DOHH2 (cell line): ENCODE measurements at regions not wholly inside any gene's neighbourhood (a gene's known extent, or its start where the extent isn't known, plus 50 kb on each side); places are given as distances from the start of the nearest gene placed in this dataset.
"Not testable (repeated sequence)": the region's sequence is repeated elsewhere in the genome, so short reads cannot be mapped to it uniquely, and the experiment has no call there.

Experiments used
- H3F3A ChIP-seq: fragments of 200-600 bp; sonication (generic), shearing (Covaris generic); 2 replicates; pipeline ENCODE4 v1.6.0; 2016; ENCODE audit warnings: antibody characterized with exemption, mild to moderate bottlenecking; ENCODE audit not compliant: control insufficient read depth, insufficient read depth
- H3K27ac ChIP-seq: fragments of 200-600 bp; sonication (generic); 2 replicates; pipeline ENCODE4 v1.5.1; 2014; ENCODE audit warnings: low read depth, mild to moderate bottlenecking, low read length, moderate library complexity
- H3K27me3 ChIP-seq: fragments of 200-600 bp; sonication (generic); 2 replicates; pipeline ENCODE4 v1.6.1; 2014; ENCODE audit warnings: mild to moderate bottlenecking, low read length, mixed read lengths; ENCODE audit not compliant: control insufficient read depth
- H3K36me3 ChIP-seq: fragments of 200-600 bp; sonication (generic); 2 replicates; pipeline ENCODE4 v1.6.1; 2014; ENCODE audit warnings: mild to moderate bottlenecking, low read length, moderate library complexity, mixed read lengths; ENCODE audit not compliant: control insufficient read depth
- H3K4me1 ChIP-seq: fragments of 200-600 bp; sonication (generic); 2 replicates; pipeline ENCODE4 v1.6.1; 2014; ENCODE audit warnings: mild to moderate bottlenecking, low read length, mixed read lengths; ENCODE audit not compliant: control insufficient read depth
- H3K4me2 ChIP-seq: fragments of 200-600 bp; sonication (generic); 2 replicates; pipeline ENCODE4 v1.6.0; 2014; ENCODE audit warnings: mild to moderate bottlenecking, low read length, moderate library complexity
- H3K4me3 ChIP-seq: fragments of 200-600 bp; sonication (generic); 2 replicates; pipeline ENCODE4 v1.5.1; 2014; ENCODE audit warnings: mild to moderate bottlenecking, low read length, mixed read lengths
- H3K79me2 ChIP-seq: fragments of 200-600 bp; sonication (generic); 2 replicates; pipeline ENCODE4 v1.6.1; 2014; ENCODE audit warnings: mild to moderate bottlenecking, low read length, mixed read lengths; ENCODE audit not compliant: control insufficient read depth
- H3K9me2 ChIP-seq: fragments of 200-600 bp; sonication (generic); replicated peaks from 2 replicates; pipeline ENCODE4 v1.6.1; 2014; ENCODE audit warnings: mild to moderate bottlenecking, low read length, mixed read lengths; ENCODE audit not compliant: control insufficient read depth
- H3K9me3 ChIP-seq: fragments of 200-600 bp; sonication (generic); 2 replicates; pipeline ENCODE4 v1.6.1; 2014; ENCODE audit warnings: antibody characterized with exemption, low read length, mixed read lengths; ENCODE audit not compliant: control insufficient read depth, insufficient read depth
- H4K20me1 ChIP-seq: fragments of 200-600 bp; sonication (generic); 2 replicates; pipeline ENCODE4 v1.6.0; 2014; ENCODE audit warnings: low read depth, mild to moderate bottlenecking, antibody characterized with exemption, low read length, moderate library complexity; ENCODE audit not compliant: control insufficient read depth, insufficient read depth
- CTCF ChIP-seq: fragments of 200-600 bp; sonication (generic); IDR thresholded peaks from one replicate; pipeline ENCODE4 v1.5.1; 2014; ENCODE audit warnings: antibody characterized with exemption, mild to moderate bottlenecking, low read depth, low read length; ENCODE audit not compliant: poor library complexity, severe bottlenecking
- EZH2phosphoT487 ChIP-seq: fragments of 200-600 bp; sonication (generic); IDR thresholded peaks from 2 replicates; pipeline ENCODE4 v1.6.1; 2017; ENCODE audit warnings: borderline replicate concordance, mild to moderate bottlenecking, antibody characterized with exemption, low read length, moderate library complexity, mixed read lengths

DNA sequence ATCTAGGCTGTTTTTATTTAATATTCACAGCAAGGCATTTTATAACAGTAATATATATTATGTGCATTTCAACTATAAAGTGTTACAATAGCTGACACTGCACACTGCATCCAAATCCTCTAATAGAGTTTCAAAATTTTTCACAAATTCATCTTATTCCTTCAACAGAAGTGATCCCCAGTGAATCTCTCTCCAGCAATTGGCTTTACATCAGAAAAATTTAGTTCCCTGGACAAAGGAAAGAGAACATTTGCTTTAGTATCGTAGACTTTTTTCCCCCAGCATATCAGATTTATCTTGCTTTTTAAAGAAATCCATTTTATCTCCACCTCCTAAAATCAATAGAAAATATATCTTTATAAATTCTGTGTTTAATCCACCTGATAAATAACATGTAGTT lies 868.6 kb downstream of the TBL1XR1 start:
- Histone ChIP-seq H3K4me3 (no peak overlapping the region), H3K79me2 (no peaks in the 10 kb centered on the region)

DNA sequence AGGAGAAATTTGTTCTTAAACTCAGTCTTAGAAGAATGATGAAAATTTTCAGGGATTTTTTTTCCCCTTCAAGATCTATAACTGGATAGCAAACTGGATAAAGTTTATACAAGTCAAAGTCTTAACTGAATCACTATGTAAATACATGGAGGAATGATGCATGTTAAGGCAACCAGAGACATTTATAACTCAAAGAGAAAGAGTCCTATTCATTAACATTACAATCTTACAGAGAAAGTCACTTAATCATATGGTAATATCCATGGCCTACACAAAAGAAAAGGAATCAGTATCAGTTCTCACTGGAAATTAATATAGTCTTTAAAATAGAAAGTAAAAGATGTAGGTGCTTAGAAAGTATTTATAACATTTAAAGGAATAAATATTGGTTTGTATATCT lies 869.1 kb downstream of the TBL1XR1 start:
- Histone ChIP-seq H3K27ac (no peak overlapping the region), H3K79me2 (no peaks in the 10 kb centered on the region), H3K9me2 (no peaks in the 10 kb centered on the region), H4K20me1 (no peaks in the 10 kb centered on the region), H3K9me3 (no peaks in the 10 kb centered on the region), H3F3A (no peaks in the 10 kb centered on the region), H3K4me3 (no peak overlapping the region), H3K4me1 (no peaks in the 10 kb centered on the region), H3K4me2 (no peak overlapping the region), H3K27me3 (no peaks in the 10 kb centered on the region), H3K36me3 (no peaks in the 10 kb centered on the region)
- TF ChIP-seq EZH2phosphoT487 (no peak), CTCF (no peak)

More for the DNA sequence above, 868.6 kb downstream of the TBL1XR1 start:
- Histone ChIP-seq H3K27me3 (no peaks in the 10 kb centered on the region), H3K36me3 (no peaks in the 10 kb centered on the region), H4K20me1 (no peaks in the 10 kb centered on the region), H3K4me2 (no peak overlapping the region), H3K4me1 (no peaks in the 10 kb centered on the region), H3K27ac (no peak overlapping the region), H3K9me2 (no peaks in the 10 kb centered on the region), H3K9me3 (no peaks in the 10 kb centered on the region), H3F3A (no peaks in the 10 kb centered on the region)
- TF ChIP-seq CTCF: no peak

DNA sequence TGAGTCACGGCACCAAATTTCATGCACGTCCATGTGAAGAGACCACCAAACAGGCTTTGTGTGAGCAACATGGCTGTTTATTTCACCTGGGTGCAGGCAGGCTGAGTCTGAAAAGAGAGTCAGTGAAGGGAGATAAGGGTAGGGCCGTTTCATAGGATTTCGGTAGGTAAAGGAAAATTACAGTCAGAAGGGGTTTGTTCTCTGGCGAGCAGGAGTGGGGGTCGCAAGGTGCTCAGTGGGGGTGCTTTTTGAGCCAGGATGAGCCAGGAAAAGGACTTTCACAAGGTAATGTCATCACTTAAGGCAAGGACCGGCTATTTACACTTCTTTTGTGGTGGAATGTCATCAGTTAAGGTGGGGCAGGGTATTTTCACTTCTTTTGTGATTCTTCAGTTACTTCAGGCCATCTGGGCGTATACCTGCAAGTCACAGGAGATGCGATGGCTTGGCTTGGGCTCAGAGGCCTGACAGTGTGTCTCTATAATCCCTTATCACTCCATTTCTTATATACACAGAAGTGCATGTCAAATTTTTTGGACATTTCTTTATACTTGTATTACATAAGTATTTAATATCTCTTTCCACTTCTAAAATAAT lies 870.3 kb downstream of the TBL1XR1 start:
- not testable (repeated sequence) for H3K79me2 ChIP-seq, H3K9me2 ChIP-seq, H3K4me3 ChIP-seq, H3K27ac ChIP-seq, H3K4me1 ChIP-seq, H3K27me3 ChIP-seq, H3F3A ChIP-seq, H3K36me3 ChIP-seq, H3K9me3 ChIP-seq, H4K20me1 ChIP-seq, H3K4me2 ChIP-seq

DNA sequence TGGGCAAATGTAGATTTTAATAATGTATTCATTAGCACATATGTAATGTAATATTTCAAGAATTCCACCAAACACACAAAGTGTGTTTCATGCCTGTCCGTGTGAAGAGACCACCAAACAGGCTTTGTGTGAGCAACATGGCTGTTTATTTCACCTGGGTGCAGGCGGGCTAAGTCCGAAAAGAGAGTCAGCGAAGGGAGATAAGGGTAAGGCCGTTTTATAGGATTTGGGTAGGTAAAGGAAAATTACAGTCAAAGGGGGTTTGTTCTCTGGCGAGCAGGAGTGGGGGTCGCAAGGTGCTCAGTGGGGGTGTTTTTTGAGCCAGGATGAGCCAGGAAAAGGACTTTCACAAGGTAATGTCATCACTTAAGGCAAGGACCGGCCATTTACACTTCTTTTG lies 875.8 kb downstream of the TBL1XR1 start:
- H3K27me3 ChIP-seq, H3K27ac ChIP-seq, H3K36me3 ChIP-seq, H3K9me2 ChIP-seq, H3K9me3 ChIP-seq, H3K4me1 ChIP-seq, H3F3A ChIP-seq, H4K20me1 ChIP-seq, H3K4me2 ChIP-seq, H3K4me3 ChIP-seq, H3K79me2 ChIP-seq: not testable (repeated sequence)
